Retina (tissue), 1 donor: ENCODE measurements at regions not wholly inside any gene's neighbourhood (a gene's known extent, or its start where the extent isn't known, plus 50 kb on each side); places are given as distances from the start of the nearest gene placed in this dataset.

Experiments used
- DNase-seq: peaks from one replicate; pipeline ENCODE4 v3.0.0-alpha.2; 2016

GRCh38 chr5:126315341-126315740 lies 107.9 kb upstream of the GRAMD2B start:
- no peak for DNase-seq

GRCh38 chr5:126332326-126332725 lies 90.9 kb upstream of the GRAMD2B start:
- no peak for DNase-seq

DNA sequence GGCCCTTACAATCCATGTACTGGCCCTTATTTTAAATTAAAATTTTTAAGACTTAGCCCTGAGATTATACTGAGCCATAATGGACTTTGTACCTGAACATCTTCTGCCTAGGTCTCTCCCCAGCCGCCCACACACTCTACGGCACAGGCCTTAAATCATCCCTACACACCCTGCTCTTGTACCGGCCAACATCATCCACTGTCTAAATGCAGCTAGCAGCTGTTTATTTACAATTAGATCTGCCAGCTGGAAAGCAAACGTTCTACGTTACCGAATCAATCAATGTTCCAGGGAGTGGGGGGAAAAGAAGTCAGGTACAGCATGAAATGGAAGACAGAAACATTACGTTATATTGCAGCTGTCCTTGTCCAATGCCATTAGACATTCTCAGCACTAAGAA lies 88.4 kb upstream of the GRAMD2B start:
- no peak for DNase-seq

- DNase-seq = peak; percentile 30
Observed at GRCh38 chr5:126335886-126336285, 87.3 kb upstream of the GRAMD2B start.

DNA sequence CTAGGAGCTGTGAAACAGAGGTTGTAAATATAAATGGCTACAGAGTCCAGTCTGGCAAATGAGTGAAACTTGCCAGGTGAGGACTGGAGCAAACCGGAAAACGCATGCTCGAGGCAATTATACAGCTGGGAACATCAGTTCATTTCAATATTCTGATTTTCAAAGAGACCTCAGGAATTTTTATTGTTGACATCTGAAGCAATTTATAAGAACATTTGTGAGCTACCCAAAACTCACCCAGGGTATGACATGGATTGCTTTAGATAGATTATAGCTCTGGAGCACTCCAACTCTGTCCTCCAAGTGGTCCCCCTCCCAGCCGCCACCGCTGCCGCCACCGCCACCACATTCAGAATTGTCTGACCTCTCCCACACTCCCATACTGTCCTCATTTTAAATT lies 84.6 kb upstream of the GRAMD2B start:
- DNase-seq = no peak

DNA sequence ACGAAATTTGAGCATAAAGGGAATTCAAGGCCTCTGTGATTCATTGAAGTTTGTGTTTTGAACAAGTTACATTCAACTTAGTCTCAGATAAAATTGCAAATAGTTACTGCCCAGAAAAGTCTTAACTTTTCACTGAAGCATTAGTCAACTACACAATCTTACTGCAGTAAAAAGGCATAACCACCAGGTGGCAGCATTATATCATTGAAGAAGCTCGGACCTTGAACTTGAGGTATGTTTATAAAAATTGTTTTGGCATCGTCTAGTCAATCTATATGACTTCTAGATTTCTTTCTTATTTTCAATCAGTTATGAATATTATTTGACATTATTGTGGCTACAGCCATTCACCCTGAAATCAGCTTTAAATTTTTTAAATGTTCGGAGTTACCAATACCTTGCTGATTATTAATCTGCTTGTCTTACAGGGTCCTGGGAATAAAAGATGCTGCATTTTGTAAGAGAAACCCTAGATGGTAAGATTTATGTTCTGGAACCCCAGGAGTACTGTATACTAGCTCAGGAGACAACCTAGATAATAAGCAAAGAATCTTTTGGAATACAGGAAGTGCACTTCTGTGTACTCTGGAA lies 83.9 kb upstream of the GRAMD2B start:
- no peak for DNase-seq

DNA sequence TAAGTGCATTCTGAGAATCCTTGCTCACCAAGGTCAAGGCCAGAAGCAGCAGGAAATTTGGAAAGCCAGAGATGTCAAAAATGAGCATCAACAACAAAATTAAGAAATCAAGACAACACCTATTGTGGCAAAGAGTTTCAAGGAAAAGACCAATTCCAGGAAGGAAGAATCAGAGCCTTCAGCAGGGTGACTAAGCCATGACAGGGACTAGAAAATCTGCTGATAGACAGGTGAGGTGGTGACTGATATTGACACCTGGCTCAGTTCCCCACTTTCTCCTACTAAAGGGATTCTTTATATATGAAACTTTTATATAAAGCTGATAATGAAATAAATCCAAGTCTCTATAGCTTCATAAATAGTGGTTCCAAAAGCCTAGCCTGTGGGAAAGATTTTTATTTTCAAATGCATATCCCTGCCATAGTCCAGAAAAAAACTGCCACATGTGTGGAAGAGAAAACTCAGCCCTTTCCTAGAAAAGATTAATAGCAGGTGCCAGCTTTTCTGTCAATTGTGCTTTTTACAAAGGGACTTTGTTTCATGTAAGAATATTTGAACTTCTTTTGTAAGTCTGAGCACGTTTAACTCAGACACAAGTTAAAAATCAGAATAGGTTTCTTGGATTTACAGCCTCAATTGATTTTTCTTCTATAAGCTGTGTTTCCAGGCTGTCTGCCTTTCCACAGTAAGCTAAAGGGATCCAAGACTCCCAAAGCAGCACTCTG lies 81.1 kb upstream of the GRAMD2B start:
- no peak for DNase-seq

DNA sequence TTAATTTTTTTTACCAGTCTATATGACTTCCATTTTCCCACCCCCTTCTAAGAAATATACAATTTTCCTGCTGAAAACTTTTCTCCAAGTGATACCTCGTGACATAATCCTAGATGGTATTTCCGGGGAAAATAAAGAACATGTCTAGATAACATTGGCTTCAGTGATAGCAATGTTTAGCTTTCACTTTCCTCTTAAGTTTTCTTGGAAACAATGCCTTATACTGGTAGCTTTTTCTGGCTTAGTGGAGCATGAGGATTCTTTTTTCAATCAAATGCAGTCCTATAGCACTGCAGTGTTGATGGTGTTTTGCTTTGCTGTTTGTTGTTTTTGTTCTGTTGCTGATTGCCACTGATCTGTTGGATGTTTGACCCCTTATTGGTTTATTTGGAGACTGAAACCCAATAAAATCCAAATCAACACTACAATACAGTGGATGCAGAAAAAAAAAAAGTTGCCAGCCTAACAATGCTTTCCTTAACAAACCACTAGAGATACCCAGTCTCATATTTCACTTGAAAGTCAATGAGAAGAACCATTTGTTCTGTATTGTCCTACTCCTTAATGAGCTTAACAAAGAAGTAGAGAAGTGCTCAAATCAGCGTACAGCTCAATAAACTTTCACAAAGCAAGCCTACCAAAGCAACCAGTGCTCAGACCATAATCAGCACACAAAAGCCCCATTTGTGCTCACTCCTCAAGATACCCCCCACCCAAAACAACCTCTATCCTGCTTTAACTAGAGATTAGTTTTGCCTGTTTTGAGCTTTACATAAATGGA lies 74.2 kb upstream of the GRAMD2B start:
- peak; percentile 74 for DNase-seq

- no peak for DNase-seq
Observed at GRCh38 chr5:126351153-126351552, 72.1 kb upstream of the GRAMD2B start.

GRCh38 chr5:126354012-126354857 lies 69.0 kb upstream of the GRAMD2B start:
- DNase-seq = peak; percentile 35

DNA sequence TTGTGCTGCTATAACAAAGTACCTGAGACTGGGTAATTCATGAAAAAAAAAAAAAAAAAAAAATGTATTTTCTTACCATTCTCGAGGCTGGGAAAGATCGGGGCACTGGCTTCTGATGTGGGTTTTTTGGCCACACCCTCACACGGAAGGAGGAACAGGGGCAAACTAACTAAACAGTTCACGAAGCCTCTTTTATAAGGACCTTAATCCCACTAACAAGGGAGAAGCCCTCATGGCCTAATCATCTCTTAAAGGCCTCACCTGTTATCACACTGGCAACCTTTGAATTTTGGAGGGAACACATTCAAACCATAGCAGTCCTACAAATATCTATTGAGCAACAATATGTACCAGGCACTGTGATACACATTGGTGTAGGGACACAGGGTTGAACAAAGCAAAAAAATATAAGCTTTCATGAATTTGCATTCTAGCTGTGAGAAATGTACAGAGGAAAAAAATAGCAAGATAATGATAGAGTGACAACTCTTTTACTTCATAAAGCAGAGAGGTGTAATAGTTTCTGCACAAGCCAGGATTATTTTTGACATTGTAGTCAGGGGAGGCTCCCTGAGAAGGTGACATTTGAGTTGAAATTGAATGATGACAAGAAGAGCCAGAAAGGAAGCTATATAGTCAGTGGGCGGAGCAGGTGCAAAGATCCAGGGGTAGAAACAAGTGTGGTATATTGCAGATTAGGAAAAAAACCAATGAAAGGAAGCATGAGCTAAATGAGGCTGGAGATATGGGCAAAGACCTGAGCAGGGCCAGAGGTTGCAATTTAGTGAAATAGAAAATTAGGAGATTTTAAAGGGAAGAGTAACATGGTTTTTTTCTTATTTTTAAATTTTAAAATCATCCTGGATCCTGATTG lies 68.1 kb upstream of the GRAMD2B start:
- no peak for DNase-seq

DNA sequence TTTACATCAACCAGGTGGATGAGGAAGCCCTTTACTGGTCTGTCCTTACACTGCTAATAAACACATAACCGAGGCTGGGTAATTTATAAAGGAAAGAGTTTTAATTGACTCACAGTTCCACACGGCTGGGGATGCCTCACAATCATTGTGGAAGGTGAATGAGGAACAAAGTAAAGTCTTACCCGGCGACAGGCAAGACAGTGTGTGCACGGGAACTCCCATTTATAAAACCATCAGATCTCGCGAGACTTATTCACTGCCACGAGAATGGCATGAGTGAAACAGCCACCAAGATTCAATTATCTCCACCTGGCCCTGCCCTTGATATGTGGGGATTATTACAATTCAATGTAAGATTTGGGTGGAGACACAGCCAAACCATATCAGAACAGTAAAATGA lies 67.3 kb upstream of the GRAMD2B start:
- no peak for DNase-seq

DNA sequence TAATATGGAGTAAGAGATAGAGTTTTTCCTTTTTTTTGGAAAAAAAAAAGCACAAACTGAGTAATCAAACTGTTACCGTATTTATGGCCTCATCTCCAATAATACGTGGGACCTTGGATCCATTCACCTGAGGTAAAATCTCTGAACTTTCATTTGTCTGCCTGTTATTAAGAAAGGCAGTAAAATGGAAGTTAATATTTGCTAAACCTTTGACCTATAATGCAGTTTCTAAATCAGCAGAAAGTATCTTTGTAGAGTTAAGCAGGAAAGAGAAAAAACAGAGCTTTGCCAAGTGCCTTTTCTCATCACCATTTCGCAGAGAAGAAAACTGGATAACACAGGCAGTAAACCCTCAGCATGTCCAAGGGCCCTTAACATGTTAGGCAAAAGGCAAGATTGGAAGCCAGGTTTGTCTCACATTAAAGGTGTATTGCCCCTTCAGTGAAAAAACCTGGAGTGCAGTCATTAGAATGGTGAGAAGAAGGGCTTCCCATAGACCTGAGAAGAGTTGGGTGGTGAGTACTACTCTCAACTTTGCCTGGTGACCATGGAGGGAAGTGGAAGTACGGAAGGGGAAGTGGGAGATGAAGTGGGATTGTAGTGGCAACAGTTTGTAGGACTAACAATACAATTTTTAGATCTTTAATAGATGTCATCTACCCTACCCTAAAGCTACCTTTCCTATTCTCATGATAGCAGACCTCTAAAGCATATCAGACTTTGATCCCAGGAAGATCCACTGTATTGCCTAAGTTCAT lies 65.4 kb upstream of the GRAMD2B start:
- no peak for DNase-seq

DNA sequence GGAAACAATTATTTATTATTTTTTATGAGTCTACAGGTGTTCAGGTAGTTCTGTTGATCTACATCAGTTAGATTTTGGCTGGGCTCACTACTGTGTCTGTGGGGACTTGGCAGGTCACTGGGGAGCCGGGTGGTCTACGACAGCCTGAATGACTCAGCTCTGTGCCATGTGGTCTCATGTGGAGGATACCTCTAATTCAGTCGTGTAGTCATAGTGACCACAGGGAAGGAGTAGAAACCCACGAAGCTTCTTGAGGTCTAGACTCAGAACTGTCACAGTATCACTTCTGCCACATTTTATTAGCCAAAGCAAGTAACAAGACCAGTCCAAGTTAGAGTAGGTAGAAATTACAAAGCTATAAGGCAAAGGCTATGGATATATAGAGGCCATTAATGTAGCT lies 64.7 kb upstream of the GRAMD2B start:
- DNase-seq = no peak

GRCh38 chr5:126359884-126360283 lies 63.3 kb upstream of the GRAMD2B start:
- DNase-seq = no peak

DNA sequence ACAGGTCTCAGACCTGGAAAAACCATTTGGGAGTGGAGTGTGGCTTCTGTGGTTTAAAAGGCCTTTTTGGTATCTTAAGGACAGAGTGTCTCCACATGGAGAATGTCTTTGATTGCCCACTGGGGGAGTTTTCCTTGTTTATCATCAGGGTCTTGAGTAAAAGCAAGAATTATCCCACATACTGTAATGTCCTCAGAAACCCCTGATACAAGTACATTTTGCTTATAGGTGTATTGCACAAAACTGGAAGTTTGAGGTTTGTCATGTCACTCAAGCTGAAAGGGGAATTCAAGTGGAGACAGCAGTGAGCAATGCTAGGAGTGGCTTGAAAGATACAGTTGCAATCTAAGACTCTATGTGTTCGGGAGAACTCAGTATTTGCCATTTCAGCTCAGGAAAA lies 62.7 kb upstream of the GRAMD2B start:
- DNase-seq = no peak

DNA sequence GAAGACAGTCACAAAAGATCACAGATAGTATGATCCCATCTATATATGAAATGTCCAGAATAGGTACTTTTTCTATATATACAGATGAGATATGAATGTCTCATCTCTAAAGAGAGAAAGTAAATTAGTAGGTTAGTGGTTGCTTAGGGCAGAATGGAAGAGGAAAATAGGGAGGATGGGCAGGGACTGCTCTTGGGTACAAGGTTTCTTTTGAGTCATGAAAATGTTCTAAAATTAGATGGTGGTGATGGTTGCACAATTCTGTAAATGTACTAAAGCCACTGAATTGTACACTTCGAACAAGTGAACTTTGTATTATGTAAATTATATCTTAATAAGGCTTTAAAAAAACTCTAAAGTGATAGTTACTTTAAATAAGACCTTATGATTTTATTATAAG lies 59.6 kb upstream of the GRAMD2B start:
- no peak for DNase-seq

DNA sequence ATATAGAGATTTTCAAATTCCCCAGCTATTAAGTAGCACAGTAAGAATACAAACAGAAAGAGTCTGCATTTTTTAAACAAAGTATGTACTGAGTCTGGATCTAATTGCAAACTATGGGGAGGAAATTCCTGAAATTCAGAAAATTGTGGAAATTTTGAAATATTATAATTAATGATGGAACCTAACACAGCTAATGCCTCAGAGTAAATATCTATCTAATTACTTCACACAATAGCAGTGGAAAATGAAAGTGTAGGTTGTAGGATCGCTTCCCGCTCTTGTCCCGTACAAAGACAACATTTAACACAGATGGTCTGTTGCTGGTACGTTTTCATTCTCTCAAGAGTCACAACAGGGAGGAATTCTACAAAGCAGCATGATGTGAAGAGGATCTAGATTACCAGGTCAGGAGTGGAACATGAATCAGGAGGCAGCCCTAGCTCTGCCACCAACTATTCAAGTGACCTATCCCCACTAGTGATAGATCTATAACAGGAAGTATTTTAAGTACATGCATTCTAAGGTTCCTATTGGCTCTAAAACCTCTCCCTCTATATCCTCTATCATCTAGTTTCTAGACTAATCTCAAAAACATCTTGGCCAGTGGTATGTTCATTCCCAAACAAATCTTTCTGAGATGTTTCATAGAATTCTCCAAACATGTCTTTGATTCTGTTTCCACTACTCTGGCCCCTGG lies 58.9 kb upstream of the GRAMD2B start:
- DNase-seq = no peak

- DNase-seq = no peak
Observed at GRCh38 chr5:126365446-126366198, 57.6 kb upstream of the GRAMD2B start.

GRCh38 chr5:126366199-126366560 lies 57.0 kb upstream of the GRAMD2B start:
- no peak for DNase-seq
